Natural killer cell treated with Interleukin-12 subunit alpha and Interleukin-12 subunit beta and Interleukin-15 and Interleukin-18, amount 100 ng/mL, for 72 hours (primary cell): ENCODE measurements at regions not wholly inside any gene's neighbourhood (a gene's known extent, or its start where the extent isn't known, plus 50 kb on each side); places are given as distances from the start of the nearest gene placed in this dataset.

Experiments used
- ATAC-seq, 2 donors: fragments of 150-1000 bp; cut with Tn5 transposase in 1 of 2; sonication (Bioruptor Pico), chemical (Tn5 transposase) in 1 of 2; 2 replicates each; pipeline ENCODE4 v1.10.0; 2021
- DNase-seq: peaks from one replicate; pipeline ENCODE4 v3.0.0; 2022; ENCODE audit warnings: low spot score
- H3K27ac Mint-ChIP-seq, 2 donors: 1 replicate in 1 of 2; 2 replicates in 1 of 2; pipeline ENCODE4 v1.8.0; 2022; ENCODE audit warnings: mixed read lengths in 2 of 2, mild to moderate bottlenecking in 1 of 2, moderate library complexity in 1 of 2
- H3K27me3 Mint-ChIP-seq, 2 donors: 1 replicate in 1 of 2; 2 replicates in 1 of 2; pipeline ENCODE4 v1.8.0; 2022; ENCODE audit warnings: mixed read lengths in 2 of 2
- H3K36me3 Mint-ChIP-seq: one replicate; pipeline ENCODE4 v1.8.0; 2022; ENCODE audit warnings: mixed read lengths
- H3K4me1 Mint-ChIP-seq, 2 donors: 1 replicate in 1 of 2; 2 replicates in 1 of 2; pipeline ENCODE4 v1.8.0; 2022; ENCODE audit warnings: low read depth in 2 of 2, mixed read lengths in 2 of 2, mild to moderate bottlenecking in 1 of 2
- H3K4me3 Mint-ChIP-seq: one replicate; pipeline ENCODE4 v1.8.0; 2022; ENCODE audit warnings: mixed read lengths
- H3K9me3 Mint-ChIP-seq: 2 replicates; pipeline ENCODE4 v1.8.0; 2022; ENCODE audit warnings: mixed read lengths

DNA sequence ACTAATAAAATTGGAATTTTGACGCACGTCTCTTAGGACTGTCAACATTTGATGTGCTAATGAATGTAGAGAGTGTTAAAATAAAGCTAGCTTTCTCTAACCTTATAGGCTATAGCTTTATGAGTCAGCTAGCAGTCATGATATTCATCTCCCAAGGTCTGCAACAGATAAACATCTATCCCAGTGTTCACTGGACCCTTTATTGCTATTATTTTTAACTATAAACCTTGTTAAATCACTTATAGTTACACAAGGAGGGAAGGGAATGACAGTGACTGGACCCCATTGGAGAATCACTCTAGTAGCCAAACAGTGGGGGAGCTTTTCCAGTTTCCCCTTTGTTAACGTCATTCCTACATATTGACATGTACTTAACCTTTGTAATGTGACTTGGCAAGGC lies 67.9 kb upstream of the SHISA3 start:
- DNase-seq (no peak), ATAC-seq (no peak)
- no peak overlapping the region for H3K4me3 Mint-ChIP-seq
- peaks cover 9 to 34% of the 10 kb centered on the region in 2 donors for H3K27me3 Mint-ChIP-seq
- H3K4me1 Mint-ChIP-seq = no peaks in the 10 kb centered on the region
- H3K27ac Mint-ChIP-seq = no peak overlapping the region
- no peaks in the 10 kb centered on the region for H3K36me3 Mint-ChIP-seq
- H3K9me3 Mint-ChIP-seq = no peaks in the 10 kb centered on the region

- no peak overlapping the region for H3K27ac Mint-ChIP-seq
- no peak overlapping the region for H3K4me3 Mint-ChIP-seq
- peaks cover 9 to 34% of the 10 kb centered on the region in 2 donors for H3K27me3 Mint-ChIP-seq
Measured at GRCh38 chr4:42330002-42330592, 67.2 kb upstream of the SHISA3 start.

GRCh38 chr4:42331040-42331439 lies 66.2 kb upstream of the SHISA3 start:
- ATAC-seq = no peak
- H3K4me3 Mint-ChIP-seq = no peak overlapping the region
- H3K9me3 Mint-ChIP-seq = no peaks in the 10 kb centered on the region
- H3K27ac Mint-ChIP-seq = no peak overlapping the region
- no peaks in the 10 kb centered on the region for H3K4me1 Mint-ChIP-seq
- no peaks in the 10 kb centered on the region for H3K36me3 Mint-ChIP-seq
- H3K27me3 Mint-ChIP-seq = peaks cover 7 to 27% of the 10 kb centered on the region in 2 donors
- no peak for DNase-seq

More at GRCh38 chr4:42330002-42330592, 67.2 kb upstream of the SHISA3 start:
- DNase-seq = no peak
- H3K36me3 Mint-ChIP-seq = no peaks in the 10 kb centered on the region
- H3K4me1 Mint-ChIP-seq = no peaks in the 10 kb centered on the region
- H3K9me3 Mint-ChIP-seq = no peaks in the 10 kb centered on the region
- no peak for ATAC-seq

DNA sequence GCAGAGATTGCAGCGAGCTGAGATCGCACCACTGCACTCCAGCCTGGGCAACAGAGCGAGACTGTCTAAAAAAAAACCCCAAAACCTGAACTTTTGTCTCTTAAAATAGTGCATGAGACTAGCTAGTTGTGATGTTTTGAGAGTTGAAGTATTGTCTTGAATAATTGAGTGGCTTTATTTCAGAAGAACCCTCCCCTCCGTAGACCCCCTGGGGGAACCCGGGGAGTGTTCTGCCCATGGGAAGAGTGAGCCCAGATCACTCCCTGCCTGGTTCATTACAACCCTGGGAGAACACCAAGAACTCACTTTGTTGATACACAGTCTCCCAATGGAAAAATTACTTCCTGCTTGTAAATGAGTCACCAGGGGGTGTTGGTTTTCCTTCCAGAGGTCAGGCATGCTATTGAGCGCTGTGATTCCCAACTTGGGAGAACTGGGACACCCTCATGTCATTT lies 65.3 kb upstream of the SHISA3 start:
- no peaks in the 10 kb centered on the region for H3K9me3 Mint-ChIP-seq

GRCh38 chr4:42339935-42340406 lies 57.3 kb upstream of the SHISA3 start:
- no peaks in the 10 kb centered on the region for H3K9me3 Mint-ChIP-seq
- no peak for ATAC-seq
- H3K4me3 Mint-ChIP-seq = no peak overlapping the region
- no peaks in the 10 kb centered on the region for H3K36me3 Mint-ChIP-seq
- no peak overlapping the region for H3K27ac Mint-ChIP-seq
- no peaks in the 10 kb centered on the region for H3K4me1 Mint-ChIP-seq
- no peak for DNase-seq
- H3K27me3 Mint-ChIP-seq = peaks cover 10 to 23% of the 10 kb centered on the region in 2 donors

More for the DNA sequence above, 65.3 kb upstream of the SHISA3 start:
- DNase-seq = no peak
- peaks cover 9 to 24% of the 10 kb centered on the region in 2 donors for H3K27me3 Mint-ChIP-seq
- H3K4me1 Mint-ChIP-seq = no peaks in the 10 kb centered on the region
- H3K36me3 Mint-ChIP-seq = no peaks in the 10 kb centered on the region
- H3K4me3 Mint-ChIP-seq = no peak overlapping the region
- ATAC-seq = no peak
- H3K27ac Mint-ChIP-seq = no peak overlapping the region

DNA sequence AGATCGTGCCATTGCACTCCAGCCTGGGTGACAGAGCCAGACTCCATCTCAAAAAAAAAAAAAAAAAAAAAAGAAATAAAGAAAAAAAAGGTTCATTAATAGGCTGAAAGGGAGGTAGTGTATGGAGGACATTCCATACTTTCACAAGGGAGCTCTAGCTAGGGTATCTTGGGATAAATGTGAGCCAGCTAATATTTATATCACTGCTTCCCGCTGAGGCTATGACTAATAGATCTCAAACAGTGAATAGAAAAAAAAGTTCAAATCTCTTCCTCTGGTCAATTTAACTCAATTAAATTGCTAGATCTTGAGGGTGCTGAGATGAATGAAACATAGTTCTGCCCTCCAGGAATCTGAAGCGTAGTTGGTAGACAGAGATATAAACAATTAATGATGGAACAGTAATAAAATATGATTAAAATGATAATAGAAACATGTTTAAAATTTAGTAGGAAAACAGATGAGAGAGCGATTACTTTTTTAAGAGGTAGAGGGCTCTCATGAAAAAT lies 55.7 kb upstream of the SHISA3 start:
- ATAC-seq = no peak
- Mint-ChIP-seq H3K27me3 (peaks cover 7 to 23% of the 10 kb centered on the region in 2 donors), H3K4me1 (no peaks in the 10 kb centered on the region), H3K27ac (no peak overlapping the region), H3K4me3 (no peak overlapping the region), H3K36me3 (no peaks in the 10 kb centered on the region), H3K9me3 (no peaks in the 10 kb centered on the region)
- no peak for DNase-seq

DNA sequence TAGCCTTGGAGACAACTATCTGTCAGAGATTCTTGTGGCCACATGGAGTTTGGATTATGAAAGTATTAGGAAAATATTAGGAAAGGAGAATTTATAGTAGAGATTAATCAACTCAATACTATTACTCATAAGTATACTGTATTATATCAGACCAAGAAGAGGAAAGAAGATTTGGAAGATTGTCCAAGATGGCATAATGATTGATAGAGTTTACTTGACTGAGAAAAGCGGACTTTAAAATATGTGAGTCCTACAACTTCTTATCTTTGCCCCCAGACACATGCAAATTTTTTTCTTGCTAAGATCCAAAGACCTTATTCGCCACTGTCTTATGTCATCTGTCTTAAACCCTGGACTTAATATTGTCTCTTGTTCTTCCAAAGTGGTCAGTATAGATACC lies 54.8 kb upstream of the SHISA3 start:
- H3K4me3 Mint-ChIP-seq = no peak overlapping the region
- no peaks in the 10 kb centered on the region for H3K4me1 Mint-ChIP-seq
- DNase-seq (no peak), ATAC-seq (no peak)
- H3K27me3 Mint-ChIP-seq = peaks cover 7 to 23% of the 10 kb centered on the region in 2 donors
- H3K27ac Mint-ChIP-seq = no peak overlapping the region
- H3K9me3 Mint-ChIP-seq = no peaks in the 10 kb centered on the region
- no peaks in the 10 kb centered on the region for H3K36me3 Mint-ChIP-seq

DNA sequence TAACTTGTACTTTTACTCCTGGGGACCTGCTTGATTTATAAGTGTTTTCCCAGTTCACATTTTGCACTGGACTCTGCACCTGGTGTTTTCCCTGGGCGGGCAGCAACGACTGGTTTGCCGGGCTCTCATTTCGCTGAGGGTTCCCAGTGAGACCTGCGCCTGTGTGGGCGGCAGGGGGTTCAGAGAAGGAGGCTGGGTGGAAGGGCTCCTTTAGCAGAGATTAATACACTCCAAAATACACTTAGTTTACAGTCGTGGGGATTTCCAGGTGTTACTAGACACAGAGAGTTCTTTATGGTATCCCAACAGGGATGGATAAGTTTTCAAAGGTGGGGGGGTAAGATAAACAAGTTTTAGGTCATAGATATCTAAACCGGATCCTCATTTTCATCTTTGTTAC lies 53.0 kb upstream of the SHISA3 start:
- ATAC-seq (no peak), DNase-seq (no peak)
- Mint-ChIP-seq H3K4me1 (no peaks in the 10 kb centered on the region), H3K4me3 (no peak overlapping the region), H3K27ac (no peak overlapping the region), H3K9me3 (no peaks in the 10 kb centered on the region), H3K27me3 (peaks cover 7 to 23% of the 10 kb centered on the region in 2 donors), H3K36me3 (no peaks in the 10 kb centered on the region)

DNA sequence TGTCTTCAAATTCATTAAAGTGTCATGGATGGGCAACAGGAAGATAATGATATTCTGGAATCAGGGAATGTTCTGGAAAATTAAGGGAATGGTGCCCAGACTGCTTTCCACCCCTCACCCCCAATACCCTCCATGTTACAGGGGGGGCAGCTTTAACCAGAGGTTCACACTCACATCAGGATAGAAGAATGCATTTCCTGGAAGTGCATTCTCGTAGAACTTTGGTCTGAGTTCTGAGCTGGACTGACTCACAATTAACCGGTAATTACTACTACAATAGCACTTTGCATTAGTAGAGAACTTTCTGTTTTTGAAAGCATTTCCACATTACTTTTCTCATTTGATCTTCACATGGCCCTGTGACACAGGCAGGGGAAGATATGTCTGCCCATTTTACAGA lies 52.5 kb upstream of the SHISA3 start:
- Mint-ChIP-seq H3K27ac (no peak overlapping the region), H3K9me3 (no peaks in the 10 kb centered on the region), H3K4me3 (no peak overlapping the region), H3K4me1 (no peaks in the 10 kb centered on the region), H3K27me3 (peaks cover 7 to 23% of the 10 kb centered on the region in 2 donors), H3K36me3 (no peaks in the 10 kb centered on the region)
- no peak for ATAC-seq
- DNase-seq = no peak

GRCh38 chr4:42345962-42346544 lies 51.2 kb upstream of the SHISA3 start:
- Mint-ChIP-seq H3K9me3 (no peaks in the 10 kb centered on the region), H3K27ac (no peak overlapping the region), H3K27me3 (peaks cover 4 to 16% of the 10 kb centered on the region in 2 donors), H3K4me3 (no peak overlapping the region), H3K36me3 (no peaks in the 10 kb centered on the region), H3K4me1 (no peaks in the 10 kb centered on the region)
- ATAC-seq = peak in 1 of 2 donors; percentile 38
- no peak for DNase-seq

DNA sequence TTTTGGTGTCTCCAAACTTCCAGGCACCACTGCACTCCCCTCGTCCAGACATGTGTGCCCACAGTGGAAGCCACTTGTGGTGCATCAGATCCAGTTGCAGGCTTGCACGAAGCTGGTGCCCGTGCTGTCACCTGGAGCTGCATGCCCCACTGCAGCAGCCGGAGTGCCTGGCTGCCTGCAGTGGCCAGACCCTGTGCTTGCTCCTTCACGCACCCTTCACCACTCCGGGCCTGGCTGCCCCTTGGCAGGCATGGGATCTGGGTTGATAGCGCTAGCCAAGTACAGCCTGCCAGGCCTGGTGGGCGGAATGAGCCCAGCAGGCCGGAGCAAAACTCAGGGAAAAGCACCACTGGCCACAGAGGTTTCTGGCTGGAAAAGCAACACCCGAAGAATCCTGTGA lies 50.2 kb upstream of the SHISA3 start:
- no peaks in the 10 kb centered on the region for H3K9me3 Mint-ChIP-seq

More for the DNA sequence above, 50.2 kb upstream of the SHISA3 start:
- ATAC-seq = peak in 1 of 2 donors; percentile 30
- no peak for DNase-seq
- Mint-ChIP-seq H3K27me3 (peaks cover 7 to 18% of the 10 kb centered on the region in 2 donors), H3K36me3 (no peaks in the 10 kb centered on the region), H3K4me1 (no peaks in the 10 kb centered on the region), H3K4me3 (no peak overlapping the region), H3K27ac (no peak overlapping the region)
